ENCODE measurements at regions not wholly inside any gene's neighbourhood (a gene's known extent, or its start where the extent isn't known, plus 50 kb on each side); places are given as distances from the start of the nearest gene placed in this dataset.

DNA sequence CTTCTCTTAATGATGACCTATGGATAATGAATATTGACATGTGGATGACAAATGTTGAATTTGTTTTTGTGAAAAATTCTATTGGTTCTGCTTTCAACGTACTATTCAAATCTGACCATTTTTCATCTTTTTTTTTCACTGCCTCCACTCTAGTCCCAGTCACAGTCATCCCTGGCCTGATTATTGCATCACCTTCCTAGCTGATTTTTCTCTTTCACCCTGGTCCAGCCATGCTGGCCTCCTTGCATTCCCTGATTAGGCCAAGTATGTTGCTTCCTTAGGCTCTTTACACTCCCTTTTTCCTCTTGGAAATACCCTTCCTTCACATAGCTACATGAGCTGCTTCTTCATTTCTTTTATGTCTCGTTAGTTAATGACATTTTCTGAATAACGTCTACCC is 58.1 kb upstream of the MAP9 start:
- Histone ChIP-seq H3K36me3 (ENCODE audit: control insufficient read depth in 1 of 2, insufficient read depth in 2 of 2, low read length in 2 of 2) (no peaks in the 10 kb centered on the region), H3K9me3 (ENCODE audit: control insufficient read depth in 1 of 2, low read length in 2 of 2) (no peaks in the 10 kb centered on the region), H3K27me3 (ENCODE audit: control insufficient read depth in 1 of 2, insufficient read depth in 2 of 2, low read length in 2 of 2) (no peaks in the 10 kb centered on the region), H3K4me1 (ENCODE audit: control insufficient read depth in 1 of 2, insufficient read depth in 2 of 2, low read length in 2 of 2) (no peaks in the 10 kb centered on the region), H3K4me3 (ENCODE audit: low read depth in 1 of 2, low read length in 2 of 2) (no peak overlapping the region), H3K9ac (ENCODE audit: low read depth in 1 of 2, low read length in 2 of 2) (no peak overlapping the region), H3K27ac (ENCODE audit: low read depth, low read length) (no peak overlapping the region)

DNA sequence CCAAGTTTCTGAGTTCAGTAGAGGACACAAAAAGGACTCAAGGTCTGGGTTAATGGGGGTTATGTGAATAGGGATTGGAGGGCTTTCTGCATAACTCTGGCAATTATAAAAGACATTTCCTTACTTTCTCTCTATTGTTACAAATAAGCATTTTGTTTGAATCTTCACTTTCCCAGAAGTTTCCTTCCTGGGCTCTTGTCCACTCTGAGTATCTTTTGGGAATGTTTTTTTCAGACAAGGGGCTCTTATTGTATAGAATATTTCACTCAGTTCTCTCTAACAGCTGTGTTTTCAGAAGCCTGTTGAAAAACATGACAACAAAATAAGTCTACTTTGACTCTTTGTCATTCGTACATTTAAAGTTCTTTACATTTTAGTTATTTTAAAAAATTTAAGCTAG is 57.6 kb upstream of the MAP9 start:
- Histone ChIP-seq H3K4me1 (ENCODE audit: control insufficient read depth in 1 of 2, insufficient read depth in 2 of 2, low read length in 2 of 2) (no peaks in the 10 kb centered on the region), H3K36me3 (ENCODE audit: control insufficient read depth in 1 of 2, insufficient read depth in 2 of 2, low read length in 2 of 2) (no peaks in the 10 kb centered on the region), H3K9me3 (ENCODE audit: control insufficient read depth in 1 of 2, low read length in 2 of 2) (no peaks in the 10 kb centered on the region), H3K4me3 (ENCODE audit: low read depth in 1 of 2, low read length in 2 of 2) (no peak overlapping the region), H3K27me3 (ENCODE audit: control insufficient read depth in 1 of 2, insufficient read depth in 2 of 2, low read length in 2 of 2) (no peaks in the 10 kb centered on the region), H3K27ac (ENCODE audit: low read depth, low read length) (no peak overlapping the region), H3K9ac (ENCODE audit: low read depth in 1 of 2, low read length in 2 of 2) (no peak overlapping the region)

DNA sequence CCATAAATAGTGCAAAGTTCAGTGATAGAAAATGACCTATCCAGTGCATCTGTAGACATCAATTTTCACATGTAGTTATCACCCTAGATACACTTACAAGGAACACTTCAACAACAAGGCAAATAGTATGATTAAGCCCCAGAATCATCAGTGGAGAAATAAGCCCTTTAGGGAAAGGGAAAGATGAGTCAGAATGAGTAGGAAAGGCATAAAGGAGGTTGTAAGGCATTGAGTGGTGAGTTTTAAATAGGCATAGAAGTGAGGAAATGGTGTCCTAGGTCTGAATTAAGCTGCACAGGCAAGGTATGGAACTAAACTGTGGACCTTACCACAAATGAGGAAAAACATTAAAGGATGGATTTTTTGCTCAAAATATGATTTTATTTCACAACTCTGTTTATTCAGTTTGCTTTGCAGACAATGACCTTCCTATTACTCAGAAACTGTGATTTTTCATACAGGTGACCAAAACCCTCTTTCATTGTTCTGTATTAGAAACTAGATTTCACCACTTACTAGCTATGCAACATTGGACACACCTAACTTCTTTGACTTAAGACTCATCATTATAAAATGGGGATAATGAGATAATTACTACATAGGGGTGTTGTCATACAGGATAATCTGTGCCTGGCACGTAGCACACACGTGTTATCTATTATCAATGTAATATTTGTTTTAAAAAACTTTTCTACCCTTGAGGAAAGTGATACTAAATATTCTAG is 57.0 kb upstream of the MAP9 start:
- Histone ChIP-seq H3K4me1 (ENCODE audit: control insufficient read depth in 1 of 2, insufficient read depth in 2 of 2, low read length in 2 of 2) (no peaks in the 10 kb centered on the region), H3K9ac (ENCODE audit: low read depth in 1 of 2, low read length in 2 of 2) (no peak overlapping the region), H3K27me3 (ENCODE audit: control insufficient read depth in 1 of 2, insufficient read depth in 2 of 2, low read length in 2 of 2) (no peaks in the 10 kb centered on the region), H3K36me3 (ENCODE audit: control insufficient read depth in 1 of 2, insufficient read depth in 2 of 2, low read length in 2 of 2) (no peaks in the 10 kb centered on the region), H3K27ac (ENCODE audit: low read depth, low read length) (no peak overlapping the region), H3K9me3 (ENCODE audit: control insufficient read depth in 1 of 2, low read length in 2 of 2) (no peaks in the 10 kb centered on the region), H3K4me3 (ENCODE audit: low read depth in 1 of 2, low read length in 2 of 2) (no peak overlapping the region)

DNA sequence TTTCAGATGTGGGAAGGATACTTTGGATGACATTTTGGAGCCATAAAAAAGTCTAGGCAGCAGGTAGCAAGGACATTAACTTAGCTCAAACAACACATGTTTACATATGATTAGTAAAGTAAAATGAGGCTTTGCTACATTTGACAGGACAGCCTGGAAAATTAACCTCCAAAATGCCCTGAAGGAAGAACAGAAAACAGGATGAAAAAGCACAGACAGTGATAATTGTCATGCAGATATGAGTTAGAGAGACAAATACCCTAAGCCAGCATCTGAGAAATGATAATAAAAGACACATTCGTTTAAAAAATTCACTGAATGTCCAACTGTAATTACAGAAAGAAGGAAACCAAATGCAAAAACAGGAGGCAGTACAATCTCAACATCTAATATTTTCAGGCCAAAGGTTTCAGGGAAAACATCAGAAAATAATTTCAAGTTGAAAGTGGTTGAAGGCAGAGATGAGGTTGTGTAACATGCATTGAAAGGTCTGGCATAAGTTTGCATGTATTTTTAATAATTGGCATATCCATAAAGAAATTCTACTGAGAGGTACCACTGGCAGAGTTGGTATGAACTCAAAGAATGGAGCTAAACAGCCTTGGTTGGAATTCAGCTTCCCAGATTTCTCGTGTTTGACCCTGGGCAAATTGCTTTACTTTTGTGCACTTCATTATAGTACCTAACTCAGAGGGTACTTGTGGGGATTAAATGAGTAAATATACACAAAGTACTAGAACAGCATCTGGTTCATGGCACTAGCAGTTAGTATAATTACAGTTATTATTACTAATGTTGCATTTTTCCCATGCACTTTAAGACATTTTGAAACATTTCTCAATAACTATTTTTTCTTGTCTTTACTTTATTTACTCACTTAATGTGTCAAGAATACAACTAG is 54.4 kb upstream of the MAP9 start:
- no peak overlapping the region for H3K9ac ChIP-seq (ENCODE audit: low read depth in 1 of 2, low read length in 2 of 2)
- no peak overlapping the region for H3K27ac ChIP-seq (ENCODE audit: low read depth, low read length)
- H3K9me3 ChIP-seq (ENCODE audit: control insufficient read depth in 1 of 2, low read length in 2 of 2): no peaks in the 10 kb centered on the region
- no peaks in the 10 kb centered on the region for H3K4me1 ChIP-seq (ENCODE audit: control insufficient read depth in 1 of 2, insufficient read depth in 2 of 2, low read length in 2 of 2)
- H3K27me3 ChIP-seq (ENCODE audit: control insufficient read depth in 1 of 2, insufficient read depth in 2 of 2, low read length in 2 of 2): no peaks in the 10 kb centered on the region
- H3K4me3 ChIP-seq (ENCODE audit: low read depth in 1 of 2, low read length in 2 of 2): no peak overlapping the region
- no peaks in the 10 kb centered on the region for H3K36me3 ChIP-seq (ENCODE audit: control insufficient read depth in 1 of 2, insufficient read depth in 2 of 2, low read length in 2 of 2)

DNA sequence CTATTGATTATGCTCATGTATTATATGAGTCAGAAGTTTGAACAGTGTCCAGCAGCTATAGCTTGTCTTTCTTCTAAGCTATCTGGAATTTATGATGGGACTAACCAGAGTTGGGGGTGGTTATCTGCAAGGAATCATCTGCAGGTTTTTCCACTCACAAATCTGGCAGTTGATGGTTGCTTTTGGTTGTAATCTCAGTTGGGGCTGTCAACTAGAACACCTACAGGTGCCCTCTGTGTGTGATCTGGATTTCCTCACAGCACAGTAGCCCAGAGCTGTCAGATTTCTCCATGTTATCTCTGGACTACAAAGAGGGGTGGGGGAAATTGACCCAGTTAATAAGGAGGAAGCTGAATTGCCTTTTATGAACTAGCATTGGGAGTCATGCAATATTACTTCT is 51.4 kb upstream of the MAP9 start:
- Histone ChIP-seq H3K4me1 (ENCODE audit: control insufficient read depth in 1 of 2, insufficient read depth in 2 of 2, low read length in 2 of 2) (no peaks in the 10 kb centered on the region), H3K9me3 (ENCODE audit: control insufficient read depth in 1 of 2, low read length in 2 of 2) (no peaks in the 10 kb centered on the region), H3K9ac (ENCODE audit: low read depth in 1 of 2, low read length in 2 of 2) (no peak overlapping the region), H3K27me3 (ENCODE audit: control insufficient read depth in 1 of 2, insufficient read depth in 2 of 2, low read length in 2 of 2) (no peaks in the 10 kb centered on the region), H3K4me3 (ENCODE audit: low read depth in 1 of 2, low read length in 2 of 2) (no peak overlapping the region), H3K27ac (ENCODE audit: low read depth, low read length) (no peak overlapping the region), H3K36me3 (ENCODE audit: control insufficient read depth in 1 of 2, insufficient read depth in 2 of 2, low read length in 2 of 2) (no peaks in the 10 kb centered on the region)

DNA sequence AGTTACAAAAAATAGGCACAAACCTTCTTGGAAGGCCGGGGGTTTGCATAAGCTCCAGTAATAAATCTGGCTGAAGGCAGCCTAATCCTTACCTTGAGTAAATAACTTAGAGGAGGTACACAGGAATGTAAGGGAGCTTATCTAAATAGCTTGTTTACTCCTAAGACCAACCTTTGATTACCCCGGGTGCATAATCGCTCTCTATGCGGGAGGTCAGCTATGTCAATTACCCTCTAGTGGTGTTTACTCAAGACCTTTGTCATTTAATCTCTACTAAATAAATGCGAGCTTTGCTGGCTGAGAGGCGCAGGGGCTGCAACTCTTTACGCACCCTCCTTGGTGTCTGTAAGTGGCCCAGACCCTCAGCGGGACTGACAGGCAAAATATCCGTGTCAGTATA is 50.2 kb upstream of the MAP9 start:
- Histone ChIP-seq H3K9me3 (ENCODE audit: control insufficient read depth in 1 of 2, low read length in 2 of 2) (no peaks in the 10 kb centered on the region), H3K4me3 (ENCODE audit: low read depth in 1 of 2, low read length in 2 of 2) (no peak overlapping the region), H3K4me1 (ENCODE audit: control insufficient read depth in 1 of 2, insufficient read depth in 2 of 2, low read length in 2 of 2) (no peaks in the 10 kb centered on the region), H3K9ac (ENCODE audit: low read depth in 1 of 2, low read length in 2 of 2) (no peak overlapping the region), H3K36me3 (ENCODE audit: control insufficient read depth in 1 of 2, insufficient read depth in 2 of 2, low read length in 2 of 2) (no peaks in the 10 kb centered on the region), H3K27me3 (ENCODE audit: control insufficient read depth in 1 of 2, insufficient read depth in 2 of 2, low read length in 2 of 2) (no peaks in the 10 kb centered on the region), H3K27ac (ENCODE audit: low read depth, low read length) (no peak overlapping the region)

Measured in duodenal mucosa (tissue), 2 donors.